Prostate gland (tissue), 2 donors: ENCODE measurements at regions not wholly inside any gene's neighbourhood (a gene's known extent, or its start where the extent isn't known, plus 50 kb on each side); places are given as distances from the start of the nearest gene placed in this dataset.

Experiments used
- DNase-seq: peaks from one replicate; pipeline ENCODE4 v3.0.0-alpha.2; 2019; ENCODE audit warnings: low spot score
- H3K27ac ChIP-seq, 2 donors: fragments of 200-600 bp; sonication (generic); 2 replicates each; pipeline ENCODE4 v1.5.1; 2017 to 2019
- H3K27me3 ChIP-seq: fragments of 200-600 bp; sonication (generic); replicated peaks from 2 replicates; pipeline ENCODE4 v1.5.1; 2019; ENCODE audit not compliant: insufficient read depth
- H3K36me3 ChIP-seq, 2 donors: fragments of 200-600 bp; sonication (generic); 1 replicate in 1 of 2; 2 replicates in 1 of 2; pipeline versions ENCODE4 v1.5.1 to v1.8.1; 2017 to 2019
- H3K4me1 ChIP-seq: fragments of 200-600 bp; sonication (generic); replicated peaks from 2 replicates; pipeline ENCODE4 v1.5.1; 2019
- H3K4me3 ChIP-seq, 2 donors: fragments of 200-600 bp; sonication (generic); 2 replicates each; pipeline ENCODE4 v1.5.1; 2017 to 2019
- H3K9me3 ChIP-seq: fragments of 200-600 bp; sonication (generic); 2 replicates; pipeline ENCODE4 v1.5.1; 2017
- POLR2A ChIP-seq: fragments of 450-650 bp; IDR thresholded peaks from one replicate; pipeline ENCODE4 v1.6.1; 2016; ENCODE audit warnings: antibody characterized with exemption, mild to moderate bottlenecking
- POLR2AphosphoS5 ChIP-seq: sonication (generic); formaldehyde crosslinking; IDR thresholded peaks from one replicate; pipeline ENCODE4 v1.6.1; 2017; ENCODE audit warnings: antibody characterized with exemption
- WGBS: methylation state at CpG from one replicate; pipeline ENCODE4 v1.1.5; 2018; 5-methylcytosine and 5-hydroxymethylcytosine counted together
- intact Hi-C: fragments of 100-400 bp; cut with DNase I; formaldehyde crosslinking; loops from one replicate; pipeline ENCODE4 v1.14.2; 2022
- TF ChIP-seq, protein P1 (sequence below), 4 experiments: fragments of 200-600 bp in 2 of 4; fragments of 450-650 bp in 2 of 4; sonication (generic) in 2 of 4; IDR thresholded peaks; 1 replicate in 3 of 4; 2 replicates in 1 of 4; pipeline ENCODE4 v1.5.1; 2016 to 2019; ENCODE audit warnings: antibody characterized with exemption in 4 of 4, mild to moderate bottlenecking in 2 of 4, moderate library complexity in 2 of 4

DNA sequence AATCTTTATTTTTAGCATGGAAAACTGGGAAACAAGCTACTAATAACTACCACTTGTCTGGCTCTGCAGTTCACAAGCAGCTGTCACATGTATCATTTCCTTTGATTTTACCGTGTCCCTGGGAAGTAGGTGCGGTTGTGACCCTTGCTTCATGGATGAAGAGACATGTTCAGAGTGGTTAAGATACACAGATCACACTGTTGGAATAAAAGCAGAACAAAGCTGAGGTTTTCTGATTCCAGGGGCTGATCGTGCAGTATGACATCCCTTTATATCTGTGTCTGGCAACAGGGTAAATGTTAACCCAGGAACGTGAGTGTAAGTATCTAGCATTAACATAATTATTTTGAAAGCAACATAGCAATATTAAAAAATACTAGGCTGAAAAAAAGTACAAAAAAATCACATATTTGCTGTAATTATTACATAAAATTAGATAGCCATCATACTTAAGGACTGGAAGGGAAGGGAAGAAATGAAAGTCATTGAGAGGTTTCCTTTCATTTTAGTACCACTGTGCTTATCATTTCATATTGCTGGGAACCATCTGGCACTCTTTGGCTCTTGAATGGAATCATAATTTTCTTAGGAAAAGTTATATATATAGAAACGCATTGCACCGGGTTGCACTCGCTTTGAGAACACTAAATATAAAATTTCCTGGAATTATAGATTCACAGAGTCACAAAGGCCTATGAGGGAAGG is 62.8 kb upstream of the PAXBP1 start:
- H3K27me3 ChIP-seq, result no peaks in the 10 kb centered on the region
- no peaks in the 10 kb centered on the region for H3K36me3 ChIP-seq
- H3K4me1 ChIP-seq, result no peaks in the 10 kb centered on the region
- DNase-seq, result no peak
- intact Hi-C loops, result loop anchor here (5.0 kb wide), 2 partner anchors 363 to 613 kb away; no protein-coding TSS in a partner anchor
- no peak for TF ChIP-seq POLR2AphosphoS5
- no peak overlapping the region for H3K4me3 ChIP-seq
- no peaks in the 10 kb centered on the region for H3K9me3 ChIP-seq
- H3K27ac ChIP-seq, result no peak overlapping the region
- WGBS, result 87% methylated on average over 7 of the region's 7 CpGs

DNA sequence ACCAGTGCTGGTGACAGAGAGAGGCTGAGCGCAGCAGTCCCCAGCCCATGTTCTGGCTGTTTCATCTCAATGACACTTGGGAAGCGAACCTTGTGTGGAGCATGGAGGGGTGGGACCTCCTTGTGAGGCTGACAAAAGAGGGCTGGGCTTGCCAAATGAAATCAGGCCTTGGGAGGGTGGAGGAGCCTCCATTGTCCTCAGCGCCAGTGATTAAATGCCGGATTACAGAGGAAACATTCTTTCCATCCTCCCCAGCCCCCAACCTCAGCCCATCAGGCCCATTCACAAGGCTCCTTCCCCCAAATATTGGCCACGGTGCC is 63.3 kb upstream of the PAXBP1 start:
- no peaks in the 10 kb centered on the region for H3K36me3 ChIP-seq
- WGBS, result 67% methylated on average over 5 of the region's 5 CpGs
- DNase-seq, result no peak
- no peak overlapping the region for H3K27ac ChIP-seq
- H3K27me3 ChIP-seq, result no peaks in the 10 kb centered on the region
- no peak overlapping the region for H3K4me3 ChIP-seq
- no peaks in the 10 kb centered on the region for H3K9me3 ChIP-seq
- TF ChIP-seq POLR2A, result no peak
- TF ChIP-seq, protein P1, sequence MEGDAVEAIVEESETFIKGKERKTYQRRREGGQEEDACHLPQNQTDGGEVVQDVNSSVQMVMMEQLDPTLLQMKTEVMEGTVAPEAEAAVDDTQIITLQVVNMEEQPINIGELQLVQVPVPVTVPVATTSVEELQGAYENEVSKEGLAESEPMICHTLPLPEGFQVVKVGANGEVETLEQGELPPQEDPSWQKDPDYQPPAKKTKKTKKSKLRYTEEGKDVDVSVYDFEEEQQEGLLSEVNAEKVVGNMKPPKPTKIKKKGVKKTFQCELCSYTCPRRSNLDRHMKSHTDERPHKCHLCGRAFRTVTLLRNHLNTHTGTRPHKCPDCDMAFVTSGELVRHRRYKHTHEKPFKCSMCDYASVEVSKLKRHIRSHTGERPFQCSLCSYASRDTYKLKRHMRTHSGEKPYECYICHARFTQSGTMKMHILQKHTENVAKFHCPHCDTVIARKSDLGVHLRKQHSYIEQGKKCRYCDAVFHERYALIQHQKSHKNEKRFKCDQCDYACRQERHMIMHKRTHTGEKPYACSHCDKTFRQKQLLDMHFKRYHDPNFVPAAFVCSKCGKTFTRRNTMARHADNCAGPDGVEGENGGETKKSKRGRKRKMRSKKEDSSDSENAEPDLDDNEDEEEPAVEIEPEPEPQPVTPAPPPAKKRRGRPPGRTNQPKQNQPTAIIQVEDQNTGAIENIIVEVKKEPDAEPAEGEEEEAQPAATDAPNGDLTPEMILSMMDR (IDR thresholded peaks at IDR 0.05), result no peak
- no peak for TF ChIP-seq POLR2AphosphoS5
- H3K4me1 ChIP-seq, result no peaks in the 10 kb centered on the region
- intact Hi-C loops, result loop anchor here (5.0 kb wide), 2 partner anchors 362 to 612 kb away; no protein-coding TSS in a partner anchor

DNA sequence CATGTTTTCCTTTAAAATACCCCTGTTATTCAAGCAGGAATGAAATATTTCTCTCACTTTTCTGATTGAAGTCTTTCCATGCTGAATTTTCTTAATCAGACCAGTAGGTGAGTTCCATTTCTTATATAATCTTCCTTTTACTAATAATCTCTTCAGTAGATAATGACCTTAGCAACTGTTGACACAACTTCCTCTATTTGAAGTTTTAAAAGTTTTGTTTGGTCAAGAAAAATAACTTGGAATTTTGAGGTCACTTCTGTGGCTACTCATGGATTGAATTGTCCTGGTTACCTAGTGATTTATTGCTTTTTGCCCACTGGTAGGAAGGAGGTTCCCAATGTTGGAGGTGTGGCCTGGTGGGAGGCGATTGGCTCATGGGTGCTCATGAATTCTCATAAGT is 70.6 kb upstream of the PAXBP1 start:
- no peaks in the 10 kb centered on the region for H3K36me3 ChIP-seq
- 100% methylated on average over 1 of the region's 1 CpG for WGBS
- no peaks in the 10 kb centered on the region for H3K9me3 ChIP-seq
- TF ChIP-seq POLR2A, result no peak
- no peak for TF ChIP-seq POLR2AphosphoS5
- TF ChIP-seq, protein P1 (IDR thresholded peaks at IDR 0.05), result no peak
- no peaks in the 10 kb centered on the region for H3K4me1 ChIP-seq
- intact Hi-C loops, result loop anchor here (10.0 kb wide), 1 partner anchor 283 kb away; no protein-coding TSS in a partner anchor
- H3K4me3 ChIP-seq, result no peak overlapping the region
- peaks cover 4% of the 10 kb centered on the region for H3K27me3 ChIP-seq
- no peak overlapping the region for H3K27ac ChIP-seq
- DNase-seq, result no peak

DNA sequence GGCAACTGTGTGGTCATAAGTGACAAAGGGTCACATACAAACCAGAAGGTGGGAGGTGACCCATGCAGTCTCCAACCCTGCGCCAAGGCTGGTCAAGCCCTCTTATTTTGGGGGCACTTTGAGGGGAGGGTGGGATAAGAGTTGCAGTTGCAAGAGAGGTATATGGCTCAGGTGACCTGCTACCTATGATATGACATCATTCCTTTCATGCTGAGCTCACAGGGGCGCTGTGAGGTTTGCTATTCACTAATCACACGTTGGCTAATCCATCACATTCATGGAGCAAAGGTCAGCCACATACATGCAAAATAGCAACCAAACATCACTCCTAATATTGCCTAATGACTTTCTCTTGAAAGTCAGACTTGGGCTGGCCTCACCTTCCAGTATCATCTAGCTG is 72.0 kb upstream of the PAXBP1 start:
- WGBS, result 83% methylated on average over 3 of the region's 3 CpGs

DNA sequence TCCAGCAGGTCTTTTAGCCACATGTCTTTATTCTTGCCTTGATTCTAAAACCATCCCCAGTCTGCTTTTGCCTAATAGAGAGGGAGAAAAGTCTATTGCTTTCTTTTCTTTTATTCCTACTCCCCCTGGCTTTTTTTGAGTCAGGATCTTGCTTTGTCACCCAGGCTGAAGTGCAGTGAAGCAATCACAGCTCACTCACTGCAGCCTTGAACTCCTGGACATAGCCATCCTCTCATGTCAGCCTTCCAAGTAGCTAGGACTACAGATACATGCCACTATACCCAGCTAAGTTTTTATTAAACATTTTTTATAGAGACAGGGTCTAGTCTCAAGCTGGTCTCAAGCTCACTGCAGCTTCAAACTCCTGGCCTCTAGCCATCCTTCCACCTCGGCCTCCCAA is 72.5 kb upstream of the PAXBP1 start:
- Histone ChIP-seq H3K27me3 (peaks cover 4% of the 10 kb centered on the region), H3K27ac (no peak overlapping the region), H3K4me1 (no peaks in the 10 kb centered on the region), H3K36me3 (no peaks in the 10 kb centered on the region), H3K4me3 (no peak overlapping the region), H3K9me3 (no peaks in the 10 kb centered on the region)
- TF ChIP-seq, protein P1 (IDR thresholded peaks at IDR 0.05), result no peak
- TF ChIP-seq POLR2A, result no peak
- no peak for TF ChIP-seq POLR2AphosphoS5
- intact Hi-C loops, result loop anchor here (10.0 kb wide), 1 partner anchor 281 kb away; no protein-coding TSS in a partner anchor
- no peak for DNase-seq
- 57% methylated on average over 1 of the region's 1 CpG for WGBS

More for the DNA sequence above, 72.0 kb upstream of the PAXBP1 start:
- H3K4me3 ChIP-seq, result no peak overlapping the region
- H3K4me1 ChIP-seq, result no peaks in the 10 kb centered on the region
- H3K27me3 ChIP-seq, result peaks cover 4% of the 10 kb centered on the region
- intact Hi-C loops, result loop anchor here (10.0 kb wide), 1 partner anchor 281 kb away; no protein-coding TSS in a partner anchor
- TF ChIP-seq, protein P1 (IDR thresholded peaks at IDR 0.05), result no peak
- TF ChIP-seq POLR2A (no peak), POLR2AphosphoS5 (no peak)
- no peak for DNase-seq
- H3K36me3 ChIP-seq, result no peaks in the 10 kb centered on the region
- no peak overlapping the region for H3K27ac ChIP-seq
- no peaks in the 10 kb centered on the region for H3K9me3 ChIP-seq
